DND-41 (cell line): ENCODE measurements at regions not wholly inside any gene's neighbourhood (a gene's known extent, or its start where the extent isn't known, plus 50 kb on each side); places are given as distances from the start of the nearest gene placed in this dataset.
"Not testable (repeated sequence)": the region's sequence is repeated elsewhere in the genome, so short reads cannot be mapped to it uniquely, and the experiment has no call there.

ENCODE experiments used
- ATAC-seq: fragments of 200-7000 bp; cut with Tn5 transposase; 3 replicates; pipeline ENCODE4 v1.9.1; 2021; ENCODE audit warnings: low read depth; ENCODE audit not compliant: insufficient read depth
- DNase-seq: peaks from one replicate; pipeline ENCODE4 v3.0.0-alpha.2; 2020
- H2AFZ ChIP-seq: 2 replicates; pipeline ENCODE4 v1.6.0; 2012; ENCODE audit warnings: low read depth, low read length
- H3K27ac ChIP-seq: 2 replicates; pipeline ENCODE4 v1.5.1; 2012; ENCODE audit warnings: low read length, inconsistent platforms
- H3K27me3 ChIP-seq: fragments of 200-600 bp; sonication (generic); 2 replicates; pipeline ENCODE4 v1.6.0; 2012; ENCODE audit warnings: low read length, mild to moderate bottlenecking, inconsistent platforms; ENCODE audit not compliant: insufficient read depth, poor library complexity
- H3K36me3 ChIP-seq: 2 replicates; pipeline ENCODE4 v1.5.1; 2012; ENCODE audit warnings: low read length, inconsistent platforms; ENCODE audit not compliant: insufficient read depth
- H3K4me1 ChIP-seq: 2 replicates; pipeline ENCODE4 v1.5.1; 2012; ENCODE audit warnings: mild to moderate bottlenecking, low read length; ENCODE audit not compliant: insufficient read depth
- H3K4me2 ChIP-seq: 2 replicates; pipeline ENCODE4 v1.6.0; 2012; ENCODE audit warnings: mild to moderate bottlenecking, moderate library complexity, low read length, inconsistent platforms; ENCODE audit not compliant: insufficient read depth
- H3K4me3 ChIP-seq, 2 experiments: fragments of 200-600 bp in 1 of 2; shearing (Covaris generic) in 1 of 2; 2 replicates each; pipeline ENCODE4 v1.5.1; 2012 to 2016; ENCODE audit warnings: inconsistent platforms in 2 of 2, low read length in 2 of 2, mild to moderate bottlenecking in 2 of 2, low read depth in 1 of 2, moderate library complexity in 1 of 2
- H3K79me2 ChIP-seq: 2 replicates; pipeline ENCODE4 v1.6.0; 2012; ENCODE audit warnings: low read length, inconsistent platforms; ENCODE audit not compliant: insufficient read depth
- H3K9ac ChIP-seq: 2 replicates; pipeline ENCODE4 v1.6.0; 2012; ENCODE audit warnings: low read depth, mild to moderate bottlenecking, inconsistent platforms, low read length, moderate library complexity
- H3K9me3 ChIP-seq: 2 replicates; pipeline ENCODE4 v1.5.1; 2012; ENCODE audit warnings: low read length, moderate library complexity, mild to moderate bottlenecking, inconsistent platforms; ENCODE audit not compliant: insufficient read depth, severe bottlenecking
- H4K20me1 ChIP-seq: 2 replicates; pipeline ENCODE4 v1.6.0; 2012; ENCODE audit warnings: low read length; ENCODE audit not compliant: insufficient read depth
- CTCF ChIP-seq: IDR thresholded peaks from 2 replicates; pipeline ENCODE4 v1.5.1; 2012; ENCODE audit warnings: borderline replicate concordance, low read length, moderate library complexity, mild to moderate bottlenecking; ENCODE audit not compliant: poor library complexity, severe bottlenecking; ENCODE audit errors: extremely low read depth
- EZH2 ChIP-seq: IDR thresholded peaks from 3 replicates; pipeline ENCODE4 v1.6.1; 2012; ENCODE audit warnings: borderline replicate concordance, low read depth, mild to moderate bottlenecking, moderate library complexity, low read length, inconsistent platforms; ENCODE audit not compliant: severe bottlenecking

GRCh38 chr22:25452116-25452700 lies 112.3 kb upstream of the GRK3 start:
- TF ChIP-seq EZH2 = no peak
- no peak for TF ChIP-seq CTCF
- DNase-seq (no peak), ATAC-seq (no peak)
- H2AFZ ChIP-seq = no peak overlapping the region
- no peak overlapping the region; a peak in 1 of 4 replicates for H3K4me3 ChIP-seq
- H3K9ac ChIP-seq = no peak overlapping the region; the same call in 1 of the 2 replicates
- H3K9me3 ChIP-seq = no peaks in the 10 kb centered on the region
- no peaks in the 10 kb centered on the region for H3K27me3 ChIP-seq
- peaks cover 45% of the 10 kb centered on the region for H3K4me1 ChIP-seq
- peaks cover 83% of the 10 kb centered on the region for H3K79me2 ChIP-seq
- H4K20me1 ChIP-seq = peaks cover 56% of the 10 kb centered on the region
- H3K27ac ChIP-seq = no peak overlapping the region
- H3K4me2 ChIP-seq = peak overlapping the region; percentile 96; the same call in 1 of the 2 replicates
- peaks cover 40% of the 10 kb centered on the region for H3K36me3 ChIP-seq

GRCh38 chr22:25453058-25453457 lies 111.4 kb upstream of the GRK3 start:
- Histone ChIP-seq H3K4me3 (no peak overlapping the region), H3K27ac (no peak overlapping the region), H4K20me1 (peaks cover 56% of the 10 kb centered on the region), H3K27me3 (no peaks in the 10 kb centered on the region), H3K4me2 (peak overlapping the region; percentile 96; the same call in 1 of the 2 replicates), H3K36me3 (peaks cover 41% of the 10 kb centered on the region), H3K9ac (no peak overlapping the region), H2AFZ (no peak overlapping the region), H3K4me1 (peaks cover 39% of the 10 kb centered on the region), H3K79me2 (peaks cover 76% of the 10 kb centered on the region), H3K9me3 (no peaks in the 10 kb centered on the region)
- ATAC-seq = no peak
- no peak for DNase-seq
- no peak for TF ChIP-seq EZH2
- TF ChIP-seq CTCF = no peak

GRCh38 chr22:25453557-25453956 lies 110.9 kb upstream of the GRK3 start:
- Histone ChIP-seq H3K27me3 (no peaks in the 10 kb centered on the region), H3K9me3 (no peaks in the 10 kb centered on the region), H3K27ac (no peak overlapping the region), H3K79me2 (peaks cover 71% of the 10 kb centered on the region), H3K36me3 (peaks cover 42% of the 10 kb centered on the region), H4K20me1 (peaks cover 55% of the 10 kb centered on the region), H3K4me2 (0 out of 2 replicates have a peak overlapping the region, but pooled peaks have one; percentile 6), H3K4me3 (no peak overlapping the region), H2AFZ (no peak overlapping the region), H3K4me1 (peaks cover 39% of the 10 kb centered on the region), H3K9ac (no peak overlapping the region)
- DNase-seq (no peak), ATAC-seq (no peak)
- TF ChIP-seq EZH2 = no peak
- TF ChIP-seq CTCF = no peak

- Histone ChIP-seq H3K4me1 (peaks cover 14% of the 10 kb centered on the region), H3K36me3 (peaks cover 65% of the 10 kb centered on the region), H4K20me1 (peaks cover 45% of the 10 kb centered on the region), H3K79me2 (peaks cover 42% of the 10 kb centered on the region)
- not testable (repeated sequence) for H3K4me2 ChIP-seq, H3K4me3 ChIP-seq, H2AFZ ChIP-seq, H3K27ac ChIP-seq, H3K9ac ChIP-seq, ATAC-seq, H3K27me3 ChIP-seq, DNase-seq, H3K9me3 ChIP-seq
Observed at GRCh38 chr22:25456300-25457043, 108.0 kb upstream of the GRK3 start.

GRCh38 chr22:25458631-25459030 lies 105.8 kb upstream of the GRK3 start:
- H3K27ac ChIP-seq = not testable (repeated sequence)

More at GRCh38 chr22:25458631-25459030, 105.8 kb upstream of the GRK3 start:
- H3K36me3 ChIP-seq = peaks cover 65% of the 10 kb centered on the region
- peaks cover 25% of the 10 kb centered on the region for H4K20me1 ChIP-seq
- not testable (repeated sequence) for H3K4me3 ChIP-seq, H3K9ac ChIP-seq, ATAC-seq, H2AFZ ChIP-seq, H3K4me2 ChIP-seq, H3K4me1 ChIP-seq, H3K27me3 ChIP-seq, H3K9me3 ChIP-seq, DNase-seq
- H3K79me2 ChIP-seq = peaks cover 21% of the 10 kb centered on the region
